Motor neuron (in vitro differentiated cells): ENCODE measurements at regions not wholly inside any gene's neighbourhood (a gene's known extent, or its start where the extent isn't known, plus 50 kb on each side); places are given as distances from the start of the nearest gene placed in this dataset.

Experiments
- ATAC-seq, 8 experiments: fragments of 200-7000 bp; cut with Tn5 transposase; replicated peaks in 6 of 8; 2 replicates each; pipeline ENCODE4 v1.8.0; 2021; ENCODE audit warnings: mild to moderate bottlenecking in 8 of 8, moderate library complexity in 8 of 8
- H3K27ac ChIP-seq, 2 donors: fragments of 250-450 bp; sonication (Bioruptor Pico); 2 replicates each; pipeline ENCODE4 v1.9.0; 2021; ENCODE audit warnings: antibody characterized with exemption in 2 of 2, mild to moderate bottlenecking in 2 of 2, moderate library complexity in 1 of 2
- H3K4me1 ChIP-seq, 2 donors: fragments of 250-450 bp; sonication (Bioruptor Pico); replicated peaks in 1 of 2; 2 replicates each; pipeline ENCODE4 v1.6.1; 2021; ENCODE audit warnings: antibody characterized with exemption in 2 of 2, mild to moderate bottlenecking in 2 of 2, moderate library complexity in 1 of 2
- H3K4me3 ChIP-seq, 5 donors: fragments of 250-450 bp; sonication (Bioruptor Pico); 2 replicates each; pipeline ENCODE4 v1.9.0; 2021; ENCODE audit warnings: antibody characterized with exemption in 5 of 5, mild to moderate bottlenecking in 5 of 5, moderate library complexity in 4 of 5
- WGBS, 10 experiments: fragments of 450-650 bp; shearing (Covaris generic); methylation state at CpG; one replicate each; pipeline ENCODE4 v1.0.0; 2022; 5-methylcytosine and 5-hydroxymethylcytosine counted together
- in situ Hi-C, 9 experiments: fragments of 400-800 bp; cut with MboI; loops; one replicate each; pipeline ENCODE4 v1.15.0; 2021; ENCODE audit warnings: low sequenced_read_pairs in 9 of 9, low pct_unique_long_range_greater_than_20kb in 2 of 9; ENCODE audit not compliant: unreplicated experiment in 9 of 9

GRCh38 chr12:32051511-32052211, 55.0 kb upstream of the BICD1 start:
- 11 to 76% (median 40%) methylated on average over 1 to 4 of the region's 4 CpGs; no CpG with 5 or more reads in 1 of the 10 experiments for WGBS, 10 experiments
- ATAC-seq, result peak; percentile 29 to 96 (median 93)
- no peak overlapping the region for H3K27ac ChIP-seq

GRCh38 chr12:32052212-32052713, 54.4 kb upstream of the BICD1 start:
- ATAC-seq, result no peak
- H3K27ac ChIP-seq, result no peak overlapping the region
- in situ Hi-C loops, result loop anchor here in 3 of 9 experiments (10.0 to 25.0 kb wide), 2 partner anchors 253 to 260 kb away; no protein-coding TSS in a partner anchor
- H3K4me3 ChIP-seq, result no peak overlapping the region
- 7 to 100% (median 58%) methylated on average over 1 to 5 of the region's 5 CpGs; no CpG with 5 or more reads in 3 of the 10 experiments for WGBS, 10 experiments
- H3K4me1 ChIP-seq, result no peaks in the 10 kb centered on the region

More at GRCh38 chr12:32051511-32052211, 55.0 kb upstream of the BICD1 start:
- in situ Hi-C loops, result loop anchor here in 3 of 9 experiments (10.0 to 25.0 kb wide), 2 partner anchors 253 to 261 kb away; no protein-coding TSS in a partner anchor
- Histone ChIP-seq H3K4me1 (no peaks in the 10 kb centered on the region), H3K4me3 (no peak overlapping the region)

- peak in 1 of 8 experiments; percentile 41 for ATAC-seq
- 53 to 100% (median 80%) methylated on average over 1 to 4 of the region's 7 CpGs; no CpG with 5 or more reads in 2 of the 10 experiments for WGBS, 10 experiments
- no peaks in the 10 kb centered on the region for H3K4me1 ChIP-seq
- H3K27ac ChIP-seq, result no peak overlapping the region
- in situ Hi-C loops, result loop anchor here in 3 of 9 experiments (10.0 to 25.0 kb wide), 2 partner anchors 251 to 258 kb away; no protein-coding TSS in a partner anchor
- H3K4me3 ChIP-seq, result no peak overlapping the region
Observed at GRCh38 chr12:32053881-32054624, 52.6 kb upstream of the BICD1 start.
